HG03045 (cell line): ENCODE measurements at regions not wholly inside any gene's neighbourhood (a gene's known extent, or its start where the extent isn't known, plus 50 kb on each side); places are given as distances from the start of the nearest gene placed in this dataset.

Experiments
- ATAC-seq: cut with Tn5 transposase; IDR thresholded peaks from one replicate; pipeline ENCODE4 v1.9.1; 2021; ENCODE audit warnings: mild to moderate bottlenecking, moderate library complexity; ENCODE audit not compliant: unreplicated experiment

DNA sequence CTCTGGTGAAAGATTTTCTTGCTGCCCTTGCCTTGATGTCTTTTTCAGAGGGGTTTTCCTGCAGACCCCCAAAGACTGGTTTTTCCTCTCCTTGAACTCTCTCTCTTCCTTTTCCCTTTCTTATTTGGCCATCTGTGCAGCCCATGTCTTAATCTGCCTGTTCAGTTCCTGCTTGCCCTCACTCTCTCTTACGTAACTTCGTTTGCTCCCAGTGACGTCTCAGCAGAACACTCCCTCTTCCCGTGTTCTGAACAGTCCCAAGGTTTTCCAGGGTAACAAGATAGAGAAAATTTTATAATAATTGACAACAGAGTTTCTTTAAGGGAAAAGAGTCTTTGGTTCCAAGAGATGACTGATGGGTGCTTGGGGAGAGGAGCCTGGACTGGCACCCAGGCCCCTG, 109.1 kb upstream of the LMO4 start:
- ATAC-seq, result no peak

DNA sequence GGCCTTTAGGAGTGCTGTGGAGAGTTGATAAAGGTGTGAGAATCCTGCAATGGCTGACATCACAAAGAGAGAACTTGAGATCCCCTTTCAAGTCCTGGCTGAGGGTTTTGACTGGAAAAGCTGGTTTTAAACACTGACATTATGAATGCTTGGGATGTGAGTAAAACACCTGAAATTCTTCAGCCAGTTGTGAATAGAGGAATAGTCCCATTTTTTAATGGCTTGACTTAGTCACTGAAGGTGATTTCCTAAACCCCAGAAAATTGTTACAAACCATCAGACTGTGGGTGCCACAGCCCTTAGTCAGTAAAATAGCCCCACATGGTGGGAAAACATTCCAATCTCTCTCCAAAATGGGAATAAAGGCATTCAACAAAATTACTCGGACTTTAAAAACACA, 107.7 kb upstream of the LMO4 start:
- no peak for ATAC-seq

DNA sequence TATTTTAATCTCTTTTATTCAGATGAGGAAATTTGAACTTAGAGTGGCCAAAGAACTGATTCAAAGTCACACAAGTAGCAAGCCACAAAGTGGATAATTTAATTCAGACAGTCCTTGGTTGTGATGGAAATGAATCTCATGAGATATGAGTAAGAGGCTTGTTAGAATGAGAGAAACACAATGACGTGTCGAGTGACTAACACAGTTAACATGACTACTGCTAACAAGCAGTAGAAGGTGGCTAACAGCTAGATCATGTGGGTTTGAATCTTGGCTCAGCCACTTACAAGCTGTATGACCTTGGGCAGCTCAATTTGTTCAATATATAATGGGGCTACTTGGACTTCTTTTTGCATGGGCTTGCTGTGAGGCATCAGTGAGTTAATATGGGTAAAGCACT, 104.5 kb upstream of the LMO4 start:
- ATAC-seq, result no peak

DNA sequence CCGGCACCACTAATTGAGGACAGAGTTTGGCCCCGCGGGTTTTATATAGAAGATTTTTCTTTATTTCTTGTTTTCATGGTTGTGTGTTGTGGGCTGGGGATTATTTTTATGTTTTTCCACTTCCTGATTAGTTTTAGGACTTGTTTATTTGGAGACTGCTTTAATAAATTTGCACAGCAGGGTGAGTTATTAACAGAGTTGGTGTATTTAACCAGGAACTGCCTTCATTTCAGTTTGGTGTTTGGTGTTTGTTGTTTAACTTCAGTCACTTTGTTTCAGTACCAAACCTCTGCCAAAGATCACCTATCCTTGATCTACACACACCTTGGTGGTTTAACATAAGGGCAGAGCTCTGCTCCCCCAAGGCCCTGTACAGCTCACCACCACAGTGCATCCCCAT, 103.5 kb upstream of the LMO4 start:
- no peak for ATAC-seq

DNA sequence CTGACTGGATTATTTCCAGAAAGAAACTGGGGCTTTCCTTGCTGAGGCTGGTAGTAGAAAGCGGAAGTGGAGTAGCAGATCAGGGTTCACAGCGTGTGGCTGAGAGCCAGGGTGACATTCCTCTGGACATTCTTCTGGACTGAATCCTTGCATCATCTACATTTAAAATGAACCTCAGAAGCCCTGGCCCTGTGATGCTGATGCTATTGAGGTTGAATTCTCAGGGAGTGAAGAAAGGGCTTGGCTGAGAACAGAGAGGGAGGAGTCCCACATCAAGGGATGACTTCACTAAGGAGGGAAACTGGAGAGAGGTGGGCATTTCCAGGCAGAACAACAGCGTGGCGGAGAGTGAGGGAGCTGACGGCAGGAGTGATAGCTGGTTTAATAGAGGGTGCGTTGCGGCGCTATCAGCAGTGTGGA, 102.3 kb upstream of the LMO4 start:
- no peak for ATAC-seq

DNA sequence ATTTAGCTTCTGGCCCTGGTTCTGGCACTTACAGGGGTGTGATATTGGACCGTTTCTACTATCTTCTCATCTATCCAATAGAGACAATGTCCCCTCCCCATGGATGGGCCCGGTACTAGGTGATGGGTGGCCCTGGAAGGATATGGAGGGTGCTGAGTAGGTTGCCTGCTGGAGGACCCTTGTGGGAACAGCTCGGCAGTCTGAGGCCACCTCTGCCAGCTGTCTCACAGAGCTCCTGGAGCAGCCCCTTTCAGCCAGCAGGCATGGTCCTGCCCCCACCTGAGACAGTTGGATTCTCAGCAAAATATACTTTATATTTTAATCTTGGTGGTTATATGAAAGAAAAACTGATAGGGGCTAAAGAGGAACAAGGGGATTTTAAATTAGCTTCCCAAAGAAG, 101.0 kb upstream of the LMO4 start:
- ATAC-seq, result no peak

DNA sequence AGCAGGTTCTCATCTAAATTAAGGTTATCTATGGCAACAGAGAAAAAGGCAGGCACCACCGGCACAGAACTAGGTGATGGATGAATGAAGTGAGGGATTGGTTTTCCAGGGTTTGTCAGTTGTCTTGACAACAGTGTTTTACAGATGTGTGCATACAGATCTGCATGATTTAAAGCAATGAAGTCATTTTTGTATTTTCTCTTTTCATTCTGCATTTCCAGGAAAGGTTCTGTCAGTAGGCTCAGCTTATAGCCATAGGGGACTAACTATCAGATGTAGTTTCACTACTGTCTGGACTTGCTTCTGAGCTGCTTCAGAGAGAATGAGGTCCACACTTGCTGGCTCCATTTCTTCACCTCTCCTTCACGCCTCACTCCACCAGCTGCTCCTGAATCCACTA, 98.2 kb upstream of the LMO4 start:
- no peak for ATAC-seq

DNA sequence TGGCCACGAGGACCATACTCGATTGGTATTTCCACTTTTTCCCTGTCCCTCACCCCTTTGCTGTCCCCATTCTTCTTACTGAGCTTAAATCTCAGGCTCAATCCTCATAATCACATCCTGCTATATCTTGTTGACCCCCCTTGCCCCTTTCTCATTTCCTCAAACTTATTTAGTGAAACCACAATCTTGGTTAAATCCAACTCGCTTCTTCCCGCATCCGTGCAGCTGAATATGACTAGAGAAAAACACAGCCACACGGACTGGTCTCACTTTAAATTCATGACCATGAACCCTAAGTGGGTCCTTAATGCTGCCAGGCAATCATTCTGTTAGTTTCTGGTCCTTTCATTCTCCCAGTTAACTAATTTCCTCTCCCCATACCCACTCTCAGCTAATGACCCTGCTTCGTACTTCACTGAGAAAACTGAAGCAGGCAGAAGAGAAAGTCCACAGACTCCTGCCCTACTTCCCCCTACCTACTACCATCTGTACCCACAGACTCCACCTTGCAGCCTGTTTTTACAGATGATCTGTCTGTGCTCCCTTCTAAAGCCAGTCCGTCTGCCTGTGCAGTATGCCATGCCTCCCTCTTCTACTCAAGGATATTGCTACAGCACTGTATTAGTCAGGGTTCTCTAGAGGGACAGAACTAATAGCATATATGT, 96.8 kb upstream of the LMO4 start:
- no peak for ATAC-seq

DNA sequence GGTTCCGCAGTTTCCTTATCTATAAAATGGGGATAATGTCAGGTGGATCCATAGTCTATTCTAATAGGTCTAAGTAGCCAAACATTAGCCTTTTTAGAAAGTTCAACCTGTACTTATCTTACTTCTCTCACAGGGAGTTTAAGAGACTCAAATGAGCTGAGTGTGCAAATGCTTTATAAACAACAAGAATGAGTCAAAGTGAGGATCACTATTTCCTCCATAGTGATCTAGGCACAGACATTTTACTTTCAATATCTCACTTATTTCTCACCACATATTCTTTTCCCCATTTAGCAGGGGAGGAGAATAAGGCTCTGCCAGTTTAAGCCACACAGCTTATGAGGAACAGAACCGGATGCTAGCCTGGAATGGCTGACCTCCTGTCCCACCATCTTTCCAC, 92.1 kb upstream of the LMO4 start:
- ATAC-seq, result no peak

DNA sequence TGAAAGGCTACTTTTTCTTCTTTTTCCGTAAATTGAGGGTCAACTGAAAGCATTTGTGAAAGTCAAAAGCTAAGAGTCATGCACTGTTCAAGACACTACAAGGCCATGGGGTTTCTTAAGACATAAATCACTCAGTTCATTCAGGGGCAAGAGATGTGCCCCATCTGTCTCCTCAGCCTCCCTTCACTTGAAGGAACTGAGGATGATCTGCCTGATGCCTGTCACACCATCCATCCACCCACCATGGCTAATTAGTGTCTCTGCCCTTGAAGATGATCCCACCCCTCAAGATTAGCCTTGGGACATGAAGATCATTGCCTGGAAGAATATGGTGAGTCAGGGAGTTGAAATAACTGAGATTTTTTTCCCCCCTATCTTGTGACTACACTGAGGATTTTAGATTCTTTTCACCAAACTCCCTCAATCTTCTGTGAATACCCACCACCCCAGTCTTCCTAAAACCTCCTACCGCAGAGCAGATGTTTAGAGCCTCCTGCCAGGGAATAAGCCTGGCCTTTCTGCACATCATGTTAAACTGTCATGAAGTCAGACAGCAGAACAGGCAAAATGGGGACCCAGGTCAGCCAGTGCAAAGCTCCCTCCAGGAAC, 88.6 kb upstream of the LMO4 start:
- ATAC-seq, result no peak

GRCh38 chr1:87240661-87241285, 87.9 kb upstream of the LMO4 start:
- no peak for ATAC-seq

DNA sequence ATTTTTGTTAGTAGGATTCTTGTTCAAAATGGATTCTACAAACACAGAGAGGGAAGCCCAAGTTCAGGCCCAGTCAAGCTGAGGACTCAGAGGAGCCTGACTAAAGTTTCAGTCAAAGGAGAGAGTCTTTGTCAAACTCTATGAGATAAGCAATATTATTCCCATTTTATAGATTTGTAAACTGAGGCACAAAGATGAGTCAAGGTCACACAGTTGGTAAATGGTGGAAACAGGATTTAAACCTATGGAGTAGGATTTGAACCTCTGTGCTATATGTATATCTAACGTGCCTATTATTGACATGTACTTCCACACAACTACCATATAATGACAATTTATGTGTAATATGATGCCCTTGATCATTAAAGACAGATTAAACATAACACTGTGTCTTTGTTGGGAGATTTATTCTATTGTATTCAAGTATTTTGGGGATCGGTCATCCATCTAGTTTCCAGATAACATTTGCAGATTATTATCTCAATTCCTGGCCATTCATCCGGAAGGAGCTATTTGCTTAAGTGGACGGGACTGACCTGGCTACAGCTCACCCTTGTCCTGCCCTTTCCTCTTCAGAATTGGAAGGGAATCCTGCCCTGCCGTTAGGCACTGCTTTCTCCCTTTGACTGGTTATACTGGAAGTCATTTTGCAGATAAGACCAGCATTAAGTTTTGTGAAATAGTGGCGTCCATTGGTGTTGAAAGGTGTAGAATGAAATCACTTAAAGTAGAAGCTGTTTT, 86.1 kb upstream of the LMO4 start:
- no peak for ATAC-seq

- ATAC-seq, result no peak
Observed at GRCh38 chr1:87243573-87243972, 85.1 kb upstream of the LMO4 start.

DNA sequence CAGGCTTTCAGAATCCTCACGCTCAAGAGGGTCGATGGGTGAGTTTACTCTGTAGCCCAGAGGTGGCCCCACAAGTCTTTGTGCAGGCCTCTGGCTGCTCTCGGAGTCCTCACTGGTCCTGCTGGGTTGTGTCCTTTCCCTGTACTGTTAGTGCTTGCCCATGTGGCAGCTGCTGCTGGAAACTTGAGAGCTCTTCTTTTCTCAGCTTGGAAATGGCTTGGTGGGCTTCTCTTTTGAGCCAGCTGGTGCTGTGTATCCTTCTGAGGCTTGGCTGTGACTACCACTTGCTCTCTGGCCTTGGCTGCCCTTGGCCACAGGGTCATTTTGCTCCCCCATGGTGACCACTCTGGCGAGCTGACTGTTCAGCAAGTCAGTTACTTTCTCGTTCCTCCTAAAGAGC, 82.2 kb upstream of the LMO4 start:
- ATAC-seq, result no peak

GRCh38 chr1:87249803-87250202, 78.9 kb upstream of the LMO4 start:
- no peak for ATAC-seq

- no peak for ATAC-seq
Observed at GRCh38 chr1:87250336-87250735, 78.3 kb upstream of the LMO4 start.

DNA sequence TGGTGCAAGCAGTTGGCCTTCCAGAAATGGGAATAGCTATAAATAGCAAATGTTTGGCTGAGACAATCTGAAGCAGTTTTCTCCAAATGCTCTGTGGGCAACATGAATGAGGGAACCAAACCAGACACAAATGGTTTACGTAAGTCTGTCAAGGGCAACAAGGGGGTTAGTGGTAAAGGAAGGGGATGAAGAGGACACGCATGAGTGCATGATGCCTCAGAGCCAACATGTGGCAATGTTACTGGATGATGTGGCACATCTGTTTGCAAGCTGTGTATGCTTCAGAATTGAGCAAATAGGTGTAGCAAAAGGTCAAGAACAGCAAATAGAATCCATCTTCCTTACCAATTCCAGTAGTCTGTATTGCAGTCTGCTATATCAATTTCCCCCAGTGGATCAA, 76.3 kb upstream of the LMO4 start:
- ATAC-seq, result no peak

DNA sequence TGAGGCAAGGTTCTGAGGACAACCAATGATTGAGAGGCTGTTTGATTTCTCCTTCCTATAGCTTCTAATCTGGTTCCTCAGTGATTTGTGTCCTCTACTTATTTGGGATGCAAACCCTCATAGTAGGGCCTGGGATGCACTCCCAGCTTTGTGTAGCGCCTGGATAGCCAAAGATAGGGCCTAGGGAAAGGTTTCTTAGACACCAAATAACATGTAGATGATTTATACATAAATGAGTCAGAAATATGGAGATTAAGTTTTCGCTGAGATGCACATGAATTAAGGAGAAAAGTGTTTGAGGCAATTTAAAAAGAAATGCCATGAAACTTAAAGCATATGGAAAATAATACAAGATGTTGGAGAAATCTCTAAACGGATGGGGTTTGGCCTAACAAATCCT, 66.0 kb upstream of the LMO4 start:
- ATAC-seq, result no peak

GRCh38 chr1:87263281-87263680, 65.4 kb upstream of the LMO4 start:
- ATAC-seq, result no peak

- no peak for ATAC-seq
Observed at GRCh38 chr1:87263785-87264184, 64.9 kb upstream of the LMO4 start.

- no peak for ATAC-seq
Observed at GRCh38 chr1:87264976-87265375, 63.7 kb upstream of the LMO4 start.

DNA sequence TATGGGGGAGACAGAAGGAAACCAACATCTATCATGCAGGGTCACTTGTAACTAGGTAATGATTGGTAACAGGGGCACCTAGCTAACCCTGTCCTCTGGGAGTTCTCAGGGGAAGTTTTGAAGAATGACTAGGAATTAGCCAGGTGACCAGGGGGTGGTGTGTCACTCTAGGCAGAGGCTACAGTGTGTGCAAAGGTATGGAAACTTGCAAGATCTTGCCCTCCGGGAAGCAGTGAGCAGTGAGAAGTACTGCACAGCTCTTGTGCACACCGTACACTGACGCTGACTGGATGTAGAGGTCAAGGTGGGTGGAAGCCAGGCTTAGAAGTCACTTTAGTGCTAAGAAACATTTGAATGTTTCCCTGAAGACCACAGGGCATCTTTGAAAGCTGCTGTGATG, 62.9 kb upstream of the LMO4 start:
- no peak for ATAC-seq
